ENCODE measurements at regions not wholly inside any gene's neighbourhood (a gene's known extent, or its start where the extent isn't known, plus 50 kb on each side); places are given as distances from the start of the nearest gene placed in this dataset.
"Not testable (repeated sequence)": the region's sequence is repeated elsewhere in the genome, so short reads cannot be mapped to it uniquely, and the experiment has no call there.

GRCh38 chr2:210730672-210731071, 174.3 kb downstream of the CPS1 start:
- no peak for TF ChIP-seq CTCF (conservative IDR thresholded peaks at IDR 0.05; ENCODE audit: low read depth)
- H3K27ac ChIP-seq: no peak overlapping the region
- no peak for DNase-seq (ENCODE audit: low spot score)
- ChIA-PET POLR2A (ENCODE audit: low non-redundant PET) (no interaction called here), CTCF (no interaction called here)

GRCh38 chr2:210746826-210747225, 190.4 kb downstream of the CPS1 start:
- CTCF ChIA-PET; POLR2A ChIA-PET (ENCODE audit: low non-redundant PET); DNase-seq (ENCODE audit: low spot score); H3K27ac ChIP-seq: not testable (repeated sequence)

GRCh38 chr2:210752532-210752931, 196.1 kb downstream of the CPS1 start:
- CTCF ChIA-PET: no interaction called here
- TF ChIP-seq CTCF (conservative IDR thresholded peaks at IDR 0.05; ENCODE audit: low read depth): no peak
- H3K27ac ChIP-seq: no peak overlapping the region
- POLR2A ChIA-PET (ENCODE audit: low non-redundant PET): no interaction called here
- DNase-seq (ENCODE audit: low spot score): no peak

GRCh38 chr2:210753386-210753785, 197.0 kb downstream of the CPS1 start:
- H3K27ac ChIP-seq: no peak overlapping the region
- no peak for TF ChIP-seq CTCF (conservative IDR thresholded peaks at IDR 0.05; ENCODE audit: low read depth)
- ChIA-PET POLR2A (ENCODE audit: low non-redundant PET) (no interaction called here), CTCF (interaction anchor here (0.7 kb wide), 1 partner anchor 9 kb away, joined by 3 read pairs; no protein-coding TSS in a partner anchor)
- DNase-seq (ENCODE audit: low spot score): no peak

GRCh38 chr2:210756855-210757254, 200.5 kb downstream of the CPS1 start:
- CTCF ChIA-PET: no interaction called here
- no peak for TF ChIP-seq CTCF (conservative IDR thresholded peaks at IDR 0.05; ENCODE audit: low read depth)
- no peak overlapping the region for H3K27ac ChIP-seq
- no peak for DNase-seq (ENCODE audit: low spot score)
- POLR2A ChIA-PET (ENCODE audit: low non-redundant PET): no interaction called here

- no peak overlapping the region for H3K27ac ChIP-seq
- no peak for TF ChIP-seq CTCF (conservative IDR thresholded peaks at IDR 0.05; ENCODE audit: low read depth)
- CTCF ChIA-PET: no interaction called here
- POLR2A ChIA-PET (ENCODE audit: low non-redundant PET): no interaction called here
- no peak for DNase-seq (ENCODE audit: low spot score)
Observed at GRCh38 chr2:210762604-210763588, 206.5 kb downstream of the CPS1 start.

- DNase-seq (ENCODE audit: low spot score): no peak
- H3K27ac ChIP-seq: no peak overlapping the region
- POLR2A ChIA-PET (ENCODE audit: low non-redundant PET): no interaction called here
- CTCF ChIA-PET: no interaction called here
- TF ChIP-seq CTCF (conservative IDR thresholded peaks at IDR 0.05; ENCODE audit: low read depth): no peak
Observed at GRCh38 chr2:210768329-210768910, 212.0 kb downstream of the CPS1 start.

Data from RWPE1 (cell line).